RWPE1 (cell line): ENCODE measurements at regions not wholly inside any gene's neighbourhood (a gene's known extent, or its start where the extent isn't known, plus 50 kb on each side); places are given as distances from the start of the nearest gene placed in this dataset.

ENCODE experiments used
- CTCF ChIA-PET: fragments of 350-600 bp; sonication (Branson Sonifier 250); formaldehyde crosslinking; extraction: SDS; loops from one replicate; lab custom pipeline; 2021; lab: Yijun Ruan, JAX
- POLR2A ChIA-PET: fragments of 400-600 bp; formaldehyde crosslinking; extraction: SDS; loops from one replicate; lab custom pipeline; 2020; ENCODE audit warnings: antibody characterized with exemption; ENCODE audit not compliant: low non-redundant PET; lab: Yijun Ruan, JAX
- DNase-seq: peaks from one replicate; pipeline ENCODE4 v3.0.0; 2012; ENCODE audit warnings: low spot score
- H3K27ac ChIP-seq: fragments of 450-650 bp; 2 replicates; pipeline ENCODE4 v1.5.1; 2017
- TF ChIP-seq, protein P1 (sequence below): fragments of 450-650 bp; conservative IDR thresholded peaks from 2 replicates; pipeline ENCODE4 v1.5.1; 2017; ENCODE audit warnings: low read depth, mild to moderate bottlenecking

DNA sequence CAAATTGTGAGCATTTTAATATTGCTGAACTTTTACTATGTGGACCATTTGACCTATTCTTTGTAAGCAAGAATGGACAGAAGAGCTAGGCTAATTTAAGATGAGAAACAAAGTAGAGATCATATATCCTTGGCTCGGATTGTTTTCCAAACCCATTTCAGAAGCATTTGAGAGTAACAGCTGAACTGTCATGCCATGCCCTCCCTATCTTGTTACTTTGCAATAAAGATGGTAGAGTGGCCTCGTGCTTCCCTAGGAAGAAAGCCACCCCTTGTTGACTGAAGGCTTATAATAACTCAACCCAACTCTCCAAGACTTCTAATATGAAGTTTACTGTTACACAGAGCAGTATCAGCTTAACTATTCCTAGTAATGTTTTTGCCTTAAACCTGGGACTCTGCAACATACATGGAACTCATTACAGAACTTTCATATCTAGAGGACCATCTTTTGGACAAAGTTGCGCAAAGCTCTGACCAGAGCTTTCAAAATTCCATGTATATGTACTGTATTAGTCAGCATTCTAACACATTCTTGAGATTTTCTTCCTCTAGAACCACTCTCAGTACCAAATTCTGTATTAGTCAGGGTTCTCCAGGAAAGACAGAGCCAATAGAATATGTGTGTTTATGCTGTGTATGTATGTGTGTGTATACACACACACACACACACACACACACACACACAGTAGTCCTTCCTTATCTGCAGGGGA, 68.7 kb downstream of the ADAMTS1 start:
- ChIA-PET CTCF (no interaction called here), POLR2A (no interaction called here)
- no peak overlapping the region for H3K27ac ChIP-seq
- TF ChIP-seq, protein P1, sequence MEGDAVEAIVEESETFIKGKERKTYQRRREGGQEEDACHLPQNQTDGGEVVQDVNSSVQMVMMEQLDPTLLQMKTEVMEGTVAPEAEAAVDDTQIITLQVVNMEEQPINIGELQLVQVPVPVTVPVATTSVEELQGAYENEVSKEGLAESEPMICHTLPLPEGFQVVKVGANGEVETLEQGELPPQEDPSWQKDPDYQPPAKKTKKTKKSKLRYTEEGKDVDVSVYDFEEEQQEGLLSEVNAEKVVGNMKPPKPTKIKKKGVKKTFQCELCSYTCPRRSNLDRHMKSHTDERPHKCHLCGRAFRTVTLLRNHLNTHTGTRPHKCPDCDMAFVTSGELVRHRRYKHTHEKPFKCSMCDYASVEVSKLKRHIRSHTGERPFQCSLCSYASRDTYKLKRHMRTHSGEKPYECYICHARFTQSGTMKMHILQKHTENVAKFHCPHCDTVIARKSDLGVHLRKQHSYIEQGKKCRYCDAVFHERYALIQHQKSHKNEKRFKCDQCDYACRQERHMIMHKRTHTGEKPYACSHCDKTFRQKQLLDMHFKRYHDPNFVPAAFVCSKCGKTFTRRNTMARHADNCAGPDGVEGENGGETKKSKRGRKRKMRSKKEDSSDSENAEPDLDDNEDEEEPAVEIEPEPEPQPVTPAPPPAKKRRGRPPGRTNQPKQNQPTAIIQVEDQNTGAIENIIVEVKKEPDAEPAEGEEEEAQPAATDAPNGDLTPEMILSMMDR = no peak
- no peak for DNase-seq

DNA sequence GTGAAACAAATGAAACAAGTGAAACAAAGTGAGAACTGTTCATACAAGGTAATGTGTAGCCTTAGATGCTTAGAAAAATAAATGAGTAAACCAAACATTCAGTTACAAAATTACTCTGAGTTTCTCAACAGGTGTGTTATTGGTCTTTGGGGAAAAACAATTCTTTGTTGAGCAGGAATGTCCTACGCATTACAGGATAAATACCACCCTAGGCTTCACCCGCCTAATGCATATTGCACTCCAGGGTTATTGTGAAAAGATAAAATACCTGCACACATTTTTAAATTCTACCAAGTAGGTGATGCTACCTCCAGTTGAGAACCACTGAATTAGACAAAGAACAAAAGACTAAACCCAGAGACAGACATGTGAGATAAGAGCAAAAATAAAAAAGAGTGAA, 72.2 kb downstream of the ADAMTS1 start:
- ChIA-PET CTCF (no interaction called here), POLR2A (no interaction called here)
- TF ChIP-seq, protein P1 = no peak
- no peak for DNase-seq
- no peak overlapping the region for H3K27ac ChIP-seq

DNA sequence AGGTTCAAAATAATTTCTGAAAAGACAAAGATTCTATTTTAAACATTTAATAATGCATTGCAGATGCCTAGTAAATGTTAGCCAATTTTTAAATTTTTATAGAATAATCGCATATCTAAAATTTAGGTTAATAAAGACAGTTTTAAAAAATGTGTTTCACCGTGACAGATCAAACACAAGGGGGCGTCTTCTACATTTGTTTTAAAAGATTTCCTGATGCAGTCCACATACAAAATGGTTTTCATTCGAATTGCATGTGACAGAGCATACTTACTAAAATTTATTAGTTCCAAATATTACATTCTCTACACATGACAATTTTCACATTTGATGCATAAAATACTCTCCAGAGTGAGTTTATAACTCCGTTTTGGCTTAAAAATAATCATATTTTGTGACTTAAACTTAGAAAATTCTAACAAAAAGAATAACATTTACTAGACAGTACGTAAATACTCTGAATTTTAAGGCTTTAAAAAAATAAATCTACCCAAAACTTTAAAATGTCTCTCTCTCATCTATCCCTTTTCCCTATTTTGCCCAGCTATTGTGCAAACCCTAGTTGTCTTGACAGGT, 75.5 kb downstream of the ADAMTS1 start:
- CTCF ChIA-PET = interaction anchor here (0.6 to 0.8 kb wide), 2 partner anchors 76 to 114 kb away, joined by 3 to 4 read pairs; no protein-coding TSS in a partner anchor
- no peak overlapping the region for H3K27ac ChIP-seq
- POLR2A ChIA-PET = no interaction called here
- DNase-seq = peak; percentile 18
- TF ChIP-seq, protein P1 = peak; percentile 61

DNA sequence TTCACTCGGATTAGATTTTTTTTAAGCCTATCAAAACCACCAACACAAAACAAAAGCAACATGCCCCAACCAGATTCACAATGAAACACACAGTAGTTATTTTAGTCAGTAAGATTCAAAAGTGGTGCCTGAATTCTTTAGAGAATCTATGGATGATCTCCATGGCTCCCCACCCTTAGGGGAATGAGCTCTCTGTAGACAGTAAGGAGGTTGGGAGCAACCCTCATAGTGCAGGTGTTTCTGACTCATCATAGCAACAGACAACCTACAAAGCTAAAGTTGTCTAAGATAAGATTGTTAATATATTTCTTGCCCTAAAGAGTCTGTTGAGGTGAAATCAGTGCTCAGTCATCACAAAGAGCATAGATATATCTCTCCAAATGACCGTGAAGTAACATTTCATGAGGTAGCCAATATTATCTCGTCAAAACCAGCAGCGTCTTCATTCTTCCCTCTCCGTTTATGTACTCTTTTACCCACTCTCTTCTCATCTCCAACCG, 78.3 kb downstream of the ADAMTS1 start:
- no peak overlapping the region for H3K27ac ChIP-seq
- CTCF ChIA-PET = no interaction called here
- TF ChIP-seq, protein P1 = no peak
- POLR2A ChIA-PET = no interaction called here
- no peak for DNase-seq

DNA sequence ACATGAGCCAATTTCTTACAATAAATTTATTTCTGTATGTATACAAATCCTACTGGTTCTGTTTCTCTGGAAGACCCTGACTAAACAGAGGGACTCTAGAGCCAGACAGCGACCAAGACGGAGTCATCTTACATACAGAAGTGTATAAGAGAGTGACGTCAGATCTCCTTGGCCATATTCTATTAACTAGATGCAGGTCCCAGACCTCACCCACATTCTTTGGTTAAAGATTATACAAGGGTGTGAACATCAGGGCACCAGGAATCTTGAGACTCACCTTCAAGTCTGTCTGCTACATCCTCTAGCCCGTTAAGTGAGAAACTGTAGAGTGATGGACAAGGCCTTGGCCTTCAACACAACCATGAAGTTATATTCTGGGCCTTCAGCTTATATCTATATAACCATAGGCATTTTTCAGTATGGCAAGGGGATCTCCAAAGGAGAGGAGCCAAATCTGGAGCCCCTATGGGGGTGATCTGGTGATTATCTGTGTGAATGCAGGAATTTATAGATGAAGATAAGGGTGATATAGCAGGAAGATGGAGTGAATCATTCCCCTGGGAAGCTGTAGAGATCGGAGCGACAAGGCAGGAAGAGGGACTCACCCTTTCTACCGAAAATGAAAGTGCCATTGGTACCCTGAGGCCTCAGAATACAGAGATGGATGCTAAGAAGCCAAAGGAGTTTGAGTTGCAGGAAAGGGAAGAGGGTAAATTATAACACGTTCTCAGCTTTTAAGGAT, 83.9 kb downstream of the ADAMTS1 start:
- H3K27ac ChIP-seq = no peak overlapping the region
- ChIA-PET POLR2A (no interaction called here), CTCF (no interaction called here)
- no peak for DNase-seq
- TF ChIP-seq, protein P1 = no peak

DNA sequence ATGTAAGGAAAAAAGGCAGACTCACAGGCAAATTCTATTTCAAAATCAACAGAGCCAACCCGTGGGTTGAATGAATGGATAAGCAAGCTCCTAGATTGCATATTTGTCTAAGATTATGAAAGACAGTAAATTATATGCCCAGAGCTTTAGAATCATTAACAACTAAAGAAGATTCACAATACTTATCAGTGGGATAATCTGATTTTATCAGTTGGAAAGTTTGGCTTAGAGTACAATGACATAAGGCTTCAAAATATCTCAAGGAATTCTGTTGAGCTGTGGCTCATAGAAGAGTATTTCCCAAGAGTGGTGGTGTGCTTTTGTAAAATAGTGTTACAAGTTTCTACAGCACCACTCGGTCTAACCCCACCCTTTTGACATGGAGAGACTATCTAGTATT, 85.5 kb downstream of the ADAMTS1 start:
- ChIA-PET CTCF (no interaction called here), POLR2A (no interaction called here)
- TF ChIP-seq, protein P1 = no peak
- no peak for DNase-seq
- H3K27ac ChIP-seq = no peak overlapping the region
